HG03103 (cell line): ENCODE measurements at regions not wholly inside any gene's neighbourhood (a gene's known extent, or its start where the extent isn't known, plus 50 kb on each side); places are given as distances from the start of the nearest gene placed in this dataset.
"Not testable (repeated sequence)": the region's sequence is repeated elsewhere in the genome, so short reads cannot be mapped to it uniquely, and the experiment has no call there.

Experiments
- ATAC-seq: cut with Tn5 transposase; IDR thresholded peaks from one replicate; pipeline ENCODE4 v1.9.1; 2021; ENCODE audit warnings: low read depth; ENCODE audit not compliant: unreplicated experiment

- ATAC-seq: no peak
Measured at GRCh38 chr12:46475972-46476645, 103.5 kb upstream of the SLC38A2 start.

GRCh38 chr12:46474385-46474784, 101.8 kb upstream of the SLC38A2 start:
- not testable (repeated sequence) for ATAC-seq

GRCh38 chr12:46473634-46474329, 101.2 kb upstream of the SLC38A2 start:
- ATAC-seq: peak; percentile 48

GRCh38 chr12:46472893-46473633, 100.5 kb upstream of the SLC38A2 start:
- no peak for ATAC-seq

- no peak for ATAC-seq
Measured at GRCh38 chr12:46472144-46472705, 99.7 kb upstream of the SLC38A2 start.

- no peak for ATAC-seq
Measured at GRCh38 chr12:46471404-46471803, 98.8 kb upstream of the SLC38A2 start.

- ATAC-seq: no peak
Measured at GRCh38 chr12:46470975-46471374, 98.4 kb upstream of the SLC38A2 start.

GRCh38 chr12:46470036-46470627, 97.6 kb upstream of the SLC38A2 start:
- ATAC-seq: peak; percentile 45

- no peak for ATAC-seq
Measured at GRCh38 chr12:46468813-46469212, 96.2 kb upstream of the SLC38A2 start.

GRCh38 chr12:46468160-46468559, 95.6 kb upstream of the SLC38A2 start:
- ATAC-seq: no peak

- ATAC-seq: no peak
Measured at GRCh38 chr12:46465307-46465706, 92.7 kb upstream of the SLC38A2 start.

GRCh38 chr12:46464863-46465262, 92.3 kb upstream of the SLC38A2 start:
- no peak for ATAC-seq

- no peak for ATAC-seq
Measured at GRCh38 chr12:46462641-46463355, 90.2 kb upstream of the SLC38A2 start.

- ATAC-seq: no peak
Measured at GRCh38 chr12:46461907-46462640, 89.5 kb upstream of the SLC38A2 start.

GRCh38 chr12:46461459-46461858, 88.9 kb upstream of the SLC38A2 start:
- no peak for ATAC-seq

- peak; percentile 47 for ATAC-seq
Measured at GRCh38 chr12:46460682-46461210, 88.2 kb upstream of the SLC38A2 start.

- peak; percentile 49 for ATAC-seq
Measured at GRCh38 chr12:46459861-46460545, 87.4 kb upstream of the SLC38A2 start.

- ATAC-seq: no peak
Measured at GRCh38 chr12:46459111-46459510, 86.5 kb upstream of the SLC38A2 start.
